Thymus (tissue), 11 donors: ENCODE measurements at regions not wholly inside any gene's neighbourhood (a gene's known extent, or its start where the extent isn't known, plus 50 kb on each side); places are given as distances from the start of the nearest gene placed in this dataset.

Source experiments
- DNase-seq, 9 donors: peaks; one replicate each; pipeline ENCODE4 v3.0.0-alpha.2; 2013; ENCODE audit warnings: low spot score in 9 of 9, low read depth in 6 of 9, missing footprints in 1 of 9
- H3K27ac ChIP-seq, 2 donors: one replicate each; pipeline ENCODE4 v1.5.1; 2013; ENCODE audit warnings: control low read depth in 1 of 2, low read depth in 1 of 2, low read length in 1 of 2, mild to moderate bottlenecking in 1 of 2, moderate library complexity in 1 of 2
- H3K27me3 ChIP-seq, 2 donors: one replicate each; pipeline ENCODE4 v1.5.1; 2013; ENCODE audit warnings: low read length in 1 of 2; ENCODE audit not compliant: control insufficient read depth in 2 of 2, insufficient read depth in 1 of 2
- H3K36me3 ChIP-seq, 2 donors: one replicate each; pipeline ENCODE4 v1.5.1; 2013; ENCODE audit warnings: low read length in 1 of 2, mild to moderate bottlenecking in 1 of 2, moderate library complexity in 1 of 2; ENCODE audit not compliant: control insufficient read depth in 2 of 2, insufficient read depth in 2 of 2
- H3K4me1 ChIP-seq, 2 donors: one replicate each; pipeline ENCODE4 v1.5.1; 2013; ENCODE audit warnings: low read length in 2 of 2; ENCODE audit not compliant: control insufficient read depth in 2 of 2, insufficient read depth in 2 of 2
- H3K4me3 ChIP-seq, 2 donors: one replicate each; pipeline ENCODE4 v1.5.1; 2013; ENCODE audit warnings: low read length in 2 of 2, control low read depth in 1 of 2, mild to moderate bottlenecking in 1 of 2
- H3K9me3 ChIP-seq, 2 donors: one replicate each; pipeline ENCODE4 v1.5.1; 2013; ENCODE audit warnings: low read length in 1 of 2, mild to moderate bottlenecking in 1 of 2; ENCODE audit not compliant: control insufficient read depth in 2 of 2, insufficient read depth in 1 of 2
- WGBS: extraction: QIAGEN DNeasy Blood & Tissue Kit; methylation state at CpG from one replicate; pipeline ENCODE4 v1.1.7; 2013; 5-methylcytosine and 5-hydroxymethylcytosine counted together
- donor health status: healthy.

GRCh38 chr16:13643412-13643811, 276.5 kb upstream of the ERCC4 start:
- H3K9me3 ChIP-seq = no peaks in the 10 kb centered on the region
- H3K36me3 ChIP-seq = no peaks in the 10 kb centered on the region
- 96% methylated on average over 3 of the region's 3 CpGs for WGBS
- H3K27me3 ChIP-seq = no peaks in the 10 kb centered on the region
- H3K27ac ChIP-seq = no peak overlapping the region
- H3K4me3 ChIP-seq = no peak overlapping the region
- no peak for DNase-seq
- no peaks in the 10 kb centered on the region for H3K4me1 ChIP-seq

- H3K4me1 ChIP-seq = no peaks in the 10 kb centered on the region
- DNase-seq = no peak
- H3K27me3 ChIP-seq = no peaks in the 10 kb centered on the region
- H3K9me3 ChIP-seq = no peaks in the 10 kb centered on the region
- H3K36me3 ChIP-seq = no peaks in the 10 kb centered on the region
- no peak overlapping the region for H3K27ac ChIP-seq
- WGBS = 52% methylated on average over 6 of the region's 6 CpGs
- H3K4me3 ChIP-seq = no peak overlapping the region
Observed at GRCh38 chr16:13645601-13646245, 274.2 kb upstream of the ERCC4 start.

- Histone ChIP-seq H3K27me3 (no peaks in the 10 kb centered on the region), H3K4me3 (no peak overlapping the region), H3K9me3 (no peaks in the 10 kb centered on the region), H3K36me3 (no peaks in the 10 kb centered on the region), H3K4me1 (no peaks in the 10 kb centered on the region), H3K27ac (no peak overlapping the region)
- no peak for DNase-seq
- WGBS = 94% methylated on average over 8 of the region's 8 CpGs
Observed at GRCh38 chr16:13660807-13661206, 259.1 kb upstream of the ERCC4 start.

- H3K27ac ChIP-seq = no peak overlapping the region
- no peak overlapping the region for H3K4me3 ChIP-seq
- no peaks in the 10 kb centered on the region for H3K4me1 ChIP-seq
- no peak for DNase-seq
- H3K27me3 ChIP-seq = no peaks in the 10 kb centered on the region
- H3K9me3 ChIP-seq = no peaks in the 10 kb centered on the region
- WGBS = 0% methylated on average over 1 of the region's 1 CpG
- no peaks in the 10 kb centered on the region for H3K36me3 ChIP-seq
Observed at GRCh38 chr16:13665876-13666275, 254.1 kb upstream of the ERCC4 start.

- 76% methylated on average over 3 of the region's 3 CpGs for WGBS
- no peak for DNase-seq
Observed at GRCh38 chr16:13672196-13672595, 247.8 kb upstream of the ERCC4 start.

GRCh38 chr16:13680021-13680889, 239.7 kb upstream of the ERCC4 start:
- Histone ChIP-seq H3K9me3 (no peaks in the 10 kb centered on the region), H3K4me3 (no peak overlapping the region), H3K36me3 (no peaks in the 10 kb centered on the region), H3K27ac (no peak overlapping the region), H3K4me1 (no peaks in the 10 kb centered on the region), H3K27me3 (no peaks in the 10 kb centered on the region)
- DNase-seq = no peak
- 61% methylated on average over 1 of the region's 1 CpG for WGBS

More at GRCh38 chr16:13672196-13672595, 247.8 kb upstream of the ERCC4 start:
- Histone ChIP-seq H3K27me3 (no peaks in the 10 kb centered on the region), H3K4me1 (no peaks in the 10 kb centered on the region), H3K36me3 (no peaks in the 10 kb centered on the region), H3K4me3 (no peak overlapping the region), H3K9me3 (no peaks in the 10 kb centered on the region), H3K27ac (no peak overlapping the region)

GRCh38 chr16:13684819-13685563, 235.0 kb upstream of the ERCC4 start:
- no peak for DNase-seq
- Histone ChIP-seq H3K27me3 (no peaks in the 10 kb centered on the region), H3K27ac (no peak overlapping the region), H3K4me1 (no peaks in the 10 kb centered on the region), H3K36me3 (no peaks in the 10 kb centered on the region), H3K4me3 (no peak overlapping the region), H3K9me3 (no peaks in the 10 kb centered on the region)
- 94% methylated on average over 5 of the region's 5 CpGs for WGBS

- Histone ChIP-seq H3K36me3 (no peaks in the 10 kb centered on the region), H3K4me3 (no peak overlapping the region), H3K9me3 (no peaks in the 10 kb centered on the region), H3K27me3 (no peaks in the 10 kb centered on the region), H3K4me1 (no peaks in the 10 kb centered on the region), H3K27ac (no peak overlapping the region)
- no peak for DNase-seq
Observed at GRCh38 chr16:13696017-13696416, 223.9 kb upstream of the ERCC4 start.

- no peak overlapping the region for H3K4me3 ChIP-seq
- no peaks in the 10 kb centered on the region for H3K9me3 ChIP-seq
- H3K36me3 ChIP-seq = no peaks in the 10 kb centered on the region
- no peak for DNase-seq
- no peaks in the 10 kb centered on the region for H3K27me3 ChIP-seq
- WGBS = 99% methylated on average over 1 of the region's 1 CpG
- H3K4me1 ChIP-seq = no peaks in the 10 kb centered on the region
- no peak overlapping the region for H3K27ac ChIP-seq
Observed at GRCh38 chr16:13697013-13697412, 222.9 kb upstream of the ERCC4 start.
